GM12873 (cell line): ENCODE measurements at regions not wholly inside any gene's neighbourhood (a gene's known extent, or its start where the extent isn't known, plus 50 kb on each side); places are given as distances from the start of the nearest gene placed in this dataset.

Experiments
- CTCF ChIP-seq: IDR thresholded peaks from 2 replicates; pipeline ENCODE4 v1.5.1; 2012; ENCODE audit warnings: low read depth, mild to moderate bottlenecking, moderate library complexity, low read length, control low read depth; ENCODE audit not compliant: insufficient read depth; ENCODE audit errors: missing control alignments

GRCh38 chr14:49425921-49426320, 160.3 kb downstream of the RPS29 start:
- no peak for TF ChIP-seq CTCF

- TF ChIP-seq CTCF, result no peak
These were observed 161.5 kb downstream of the RPS29 start for GRCh38 chr14:49424436-49425331.

DNA sequence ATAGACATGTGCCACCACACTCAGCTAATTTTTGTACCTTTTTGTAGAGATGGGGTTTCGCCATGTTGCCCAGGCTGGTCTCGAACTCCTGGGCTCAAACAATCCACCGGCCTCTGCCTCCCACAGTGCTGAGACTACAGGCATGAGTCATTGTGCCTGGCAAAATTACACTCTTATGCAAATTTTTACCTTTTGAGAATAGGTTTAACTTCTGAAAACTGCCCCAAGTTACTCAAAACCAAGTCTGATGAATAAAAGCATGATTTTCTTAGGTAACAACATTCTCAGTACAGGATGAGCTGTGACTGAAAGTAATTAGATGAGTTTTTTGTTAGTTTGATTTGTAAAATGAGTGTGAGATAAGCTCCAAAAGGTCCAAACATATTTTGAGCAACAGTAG, 166.0 kb downstream of the RPS29 start:
- no peak for TF ChIP-seq CTCF

DNA sequence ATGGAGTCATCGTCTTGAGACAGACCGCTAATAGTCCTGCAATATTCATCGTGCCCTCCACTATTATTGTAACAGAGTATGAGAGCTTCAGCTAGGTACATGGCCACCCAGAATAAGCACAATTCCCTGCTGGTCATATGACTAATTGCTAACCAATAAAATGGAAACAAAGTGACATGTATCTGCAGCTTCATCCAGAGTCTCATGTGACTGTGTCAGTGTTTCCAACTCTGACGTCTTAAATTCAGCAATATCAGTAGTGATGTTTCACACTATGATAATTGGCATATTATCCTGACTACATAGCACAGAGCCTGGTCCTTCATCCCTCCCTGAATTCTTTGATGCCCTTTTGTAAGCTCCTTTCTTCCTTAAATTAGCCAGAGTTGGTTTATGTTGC, 167.4 kb downstream of the RPS29 start:
- TF ChIP-seq CTCF, result no peak

DNA sequence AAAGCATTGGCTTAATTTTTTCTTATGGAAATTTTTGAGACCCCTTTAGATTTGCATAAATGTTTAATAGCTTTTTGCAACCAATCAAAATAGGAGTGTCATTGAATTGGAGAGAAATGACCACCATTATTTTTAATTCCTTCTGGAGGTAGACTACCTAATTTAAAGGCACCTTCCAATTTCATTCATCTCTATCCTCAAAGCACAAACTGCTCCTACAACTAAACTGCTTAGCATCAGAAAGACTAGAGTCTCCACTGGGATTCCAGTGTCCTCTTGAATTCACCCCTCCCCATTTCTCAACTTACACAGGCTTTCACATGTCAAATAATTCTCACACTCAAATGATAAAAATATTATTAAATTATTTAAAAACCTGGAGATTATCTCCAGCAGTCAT, 168.4 kb downstream of the RPS29 start:
- TF ChIP-seq CTCF, result no peak

GRCh38 chr14:49408187-49408933, 177.8 kb downstream of the RPS29 start:
- TF ChIP-seq CTCF, result no peak

- TF ChIP-seq CTCF, result no peak
These were observed 180.9 kb downstream of the RPS29 start for GRCh38 chr14:49405291-49405690.
